MM.1S (cell line): ENCODE measurements at regions not wholly inside any gene's neighbourhood (a gene's known extent, or its start where the extent isn't known, plus 50 kb on each side); places are given as distances from the start of the nearest gene placed in this dataset.

Experiments used
- DNase-seq: peaks from one replicate; pipeline ENCODE4 v3.0.0-alpha.2; 2015
- H2AFZ ChIP-seq: fragments of 300-600 bp; sonication (generic); 2 replicates; pipeline ENCODE4 v1.6.0; 2016; ENCODE audit warnings: antibody characterized with exemption, low read length
- H3F3A ChIP-seq: fragments of 300-600 bp; sonication (generic); 2 replicates; pipeline ENCODE4 v1.6.1; 2016; ENCODE audit warnings: mild to moderate bottlenecking, antibody characterized with exemption, low read length, moderate library complexity, mixed read lengths; ENCODE audit not compliant: insufficient read depth
- H3K27ac ChIP-seq: fragments of 300-600 bp; sonication (generic); 2 replicates; pipeline ENCODE4 v1.5.1; 2016; ENCODE audit warnings: mild to moderate bottlenecking, low read length
- H3K27me3 ChIP-seq: fragments of 300-600 bp; sonication (generic); replicated peaks from 2 replicates; pipeline ENCODE4 v1.6.0; 2016; ENCODE audit warnings: low read length; ENCODE audit not compliant: insufficient read depth
- H3K36me3 ChIP-seq: fragments of 300-600 bp; sonication (generic); replicated peaks from 2 replicates; pipeline ENCODE4 v1.6.1; 2016; ENCODE audit warnings: mild to moderate bottlenecking, low read length, mixed read lengths; ENCODE audit not compliant: insufficient read depth
- H3K4me1 ChIP-seq: fragments of 300-600 bp; sonication (generic); 2 replicates; pipeline ENCODE4 v1.6.1; 2016; ENCODE audit warnings: low read length, mixed read lengths
- H3K4me2 ChIP-seq: fragments of 300-600 bp; sonication (generic); 2 replicates; pipeline ENCODE4 v1.6.0; 2016; ENCODE audit warnings: low read depth, low read length
- H3K4me3 ChIP-seq: fragments of 300-600 bp; sonication (generic); 2 replicates; pipeline ENCODE4 v1.5.1; 2016; ENCODE audit warnings: low read length, mixed read lengths
- H3K79me2 ChIP-seq: fragments of 300-600 bp; sonication (generic); 2 replicates; pipeline ENCODE4 v1.6.1; 2016; ENCODE audit warnings: mixed run types, low read length, mixed read lengths
- H3K9ac ChIP-seq: fragments of 300-600 bp; sonication (generic); 2 replicates; pipeline ENCODE4 v1.6.1; 2016; ENCODE audit warnings: low read length, mixed read lengths
- H3K9me2 ChIP-seq: fragments of 300-600 bp; sonication (generic); replicated peaks from 2 replicates; pipeline ENCODE4 v1.6.1; 2016; ENCODE audit warnings: mild to moderate bottlenecking, low read length, mixed read lengths; ENCODE audit not compliant: insufficient read depth
- H3K9me3 ChIP-seq: fragments of 300-600 bp; sonication (generic); replicated peaks from 2 replicates; pipeline ENCODE4 v1.6.1; 2016; ENCODE audit warnings: mild to moderate bottlenecking, low read length, mixed read lengths; ENCODE audit not compliant: insufficient read depth
- H4K20me1 ChIP-seq: fragments of 300-600 bp; sonication (generic); 2 replicates; pipeline ENCODE4 v1.6.1; 2016; ENCODE audit warnings: mild to moderate bottlenecking, low read length, moderate library complexity, mixed read lengths; ENCODE audit not compliant: insufficient read depth
- EZH2 ChIP-seq: fragments of 300-600 bp; sonication (generic); optimal IDR thresholded peaks from 2 replicates; pipeline ENCODE3; 2017; ENCODE audit warnings: low read depth, mild to moderate bottlenecking, antibody characterized with exemption, low read length, mixed read lengths
- EZH2phosphoT487 ChIP-seq: fragments of 300-600 bp; sonication (generic); IDR thresholded peaks from 2 replicates; pipeline ENCODE4 v1.6.1; 2018; ENCODE audit warnings: antibody characterized with exemption, low read length
- TF ChIP-seq, protein P1 (sequence below): fragments of 300-600 bp; sonication (generic); IDR thresholded peaks from 2 replicates; pipeline ENCODE4 v1.5.1; 2016; ENCODE audit warnings: antibody characterized with exemption, low read length, mixed read lengths

DNA sequence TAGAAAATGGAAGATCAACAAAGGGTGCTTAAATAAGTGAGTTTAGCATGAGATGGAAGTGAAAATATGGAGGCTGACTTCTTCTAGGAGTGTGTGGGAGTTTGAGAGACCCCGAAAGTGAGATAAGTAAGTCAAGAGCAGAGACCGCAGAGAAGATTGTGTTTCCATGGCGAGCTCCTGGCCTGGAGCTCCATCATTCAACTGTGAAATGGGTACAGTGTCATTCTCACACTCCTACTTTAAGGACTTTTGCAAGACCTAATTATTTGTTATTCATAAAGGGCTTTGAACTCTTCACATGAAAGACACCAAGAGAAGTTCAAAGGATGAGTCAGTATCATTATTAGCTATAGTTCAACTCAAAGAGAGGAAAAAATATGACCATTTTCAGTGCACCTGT, 134.2 kb upstream of the PIK3C3 start:
- Histone ChIP-seq H3K4me2 (no peak overlapping the region), H3K9me2 (no peaks in the 10 kb centered on the region), H3K36me3 (no peaks in the 10 kb centered on the region), H4K20me1 (no peaks in the 10 kb centered on the region), H3F3A (no peaks in the 10 kb centered on the region), H2AFZ (no peak overlapping the region), H3K79me2 (no peaks in the 10 kb centered on the region), H3K9ac (no peak overlapping the region), H3K27ac (no peak overlapping the region), H3K4me3 (no peak overlapping the region), H3K9me3 (no peaks in the 10 kb centered on the region), H3K27me3 (no peaks in the 10 kb centered on the region), H3K4me1 (no peaks in the 10 kb centered on the region)
- no peak for DNase-seq
- TF ChIP-seq EZH2 (no peak), EZH2phosphoT487 (no peak)
- TF ChIP-seq, protein P1, sequence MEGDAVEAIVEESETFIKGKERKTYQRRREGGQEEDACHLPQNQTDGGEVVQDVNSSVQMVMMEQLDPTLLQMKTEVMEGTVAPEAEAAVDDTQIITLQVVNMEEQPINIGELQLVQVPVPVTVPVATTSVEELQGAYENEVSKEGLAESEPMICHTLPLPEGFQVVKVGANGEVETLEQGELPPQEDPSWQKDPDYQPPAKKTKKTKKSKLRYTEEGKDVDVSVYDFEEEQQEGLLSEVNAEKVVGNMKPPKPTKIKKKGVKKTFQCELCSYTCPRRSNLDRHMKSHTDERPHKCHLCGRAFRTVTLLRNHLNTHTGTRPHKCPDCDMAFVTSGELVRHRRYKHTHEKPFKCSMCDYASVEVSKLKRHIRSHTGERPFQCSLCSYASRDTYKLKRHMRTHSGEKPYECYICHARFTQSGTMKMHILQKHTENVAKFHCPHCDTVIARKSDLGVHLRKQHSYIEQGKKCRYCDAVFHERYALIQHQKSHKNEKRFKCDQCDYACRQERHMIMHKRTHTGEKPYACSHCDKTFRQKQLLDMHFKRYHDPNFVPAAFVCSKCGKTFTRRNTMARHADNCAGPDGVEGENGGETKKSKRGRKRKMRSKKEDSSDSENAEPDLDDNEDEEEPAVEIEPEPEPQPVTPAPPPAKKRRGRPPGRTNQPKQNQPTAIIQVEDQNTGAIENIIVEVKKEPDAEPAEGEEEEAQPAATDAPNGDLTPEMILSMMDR, result no peak

DNA sequence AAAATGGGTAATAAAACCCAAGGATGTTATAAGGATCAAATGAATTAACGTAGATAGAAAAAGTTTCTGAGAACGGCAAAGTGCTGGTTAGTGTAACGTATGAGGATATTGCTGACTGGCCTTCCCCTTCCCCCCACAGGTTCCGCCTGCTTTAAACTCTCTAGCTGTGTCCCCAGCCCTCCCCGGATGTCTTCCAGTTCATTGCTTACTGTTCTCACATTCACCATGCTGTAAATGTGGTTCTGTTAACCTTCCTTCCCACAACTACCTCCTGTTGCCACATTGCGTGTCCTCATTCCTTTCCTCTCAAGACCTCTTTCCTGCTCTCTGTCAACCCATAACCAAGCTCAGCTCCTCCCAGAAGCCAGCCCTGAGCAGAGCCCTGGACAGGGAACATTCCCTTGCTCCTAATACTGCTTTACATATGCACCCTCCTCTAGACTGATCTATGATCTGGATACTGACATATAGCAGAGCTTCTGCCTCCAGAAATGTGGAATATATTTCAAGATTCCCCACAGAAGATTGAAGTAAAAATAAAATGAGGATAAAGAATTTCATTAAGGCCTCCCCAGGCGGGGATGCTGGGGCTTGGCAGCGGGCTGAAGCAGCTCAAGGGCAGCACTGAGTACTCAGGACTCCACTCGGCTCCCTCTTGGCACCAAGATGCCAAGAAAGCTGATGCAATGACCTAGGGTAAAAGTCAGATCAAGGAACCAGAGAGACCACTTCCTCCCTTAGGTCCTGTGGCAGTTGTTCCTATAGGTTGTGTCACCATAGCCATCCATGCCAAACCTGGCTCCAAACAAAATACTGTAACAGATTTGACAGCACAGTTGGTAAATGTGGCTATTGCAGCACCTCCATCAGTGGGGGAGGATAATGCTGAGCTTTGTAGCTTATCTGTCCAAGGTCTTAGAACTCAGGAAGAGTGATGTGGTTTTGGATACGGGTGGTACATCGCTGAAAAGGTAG, 136.4 kb upstream of the PIK3C3 start:
- Histone ChIP-seq H3K9ac (no peak overlapping the region), H3K4me1 (no peaks in the 10 kb centered on the region), H3K4me3 (no peak overlapping the region), H3K79me2 (no peaks in the 10 kb centered on the region), H3K9me3 (no peaks in the 10 kb centered on the region), H3K4me2 (no peak overlapping the region), H3K9me2 (no peaks in the 10 kb centered on the region), H3K36me3 (no peaks in the 10 kb centered on the region), H2AFZ (no peak overlapping the region), H3K27ac (no peak overlapping the region), H3K27me3 (no peaks in the 10 kb centered on the region), H4K20me1 (no peaks in the 10 kb centered on the region), H3F3A (no peaks in the 10 kb centered on the region)
- DNase-seq, result no peak
- TF ChIP-seq EZH2phosphoT487 (no peak), EZH2 (no peak)
- TF ChIP-seq, protein P1, result no peak

DNA sequence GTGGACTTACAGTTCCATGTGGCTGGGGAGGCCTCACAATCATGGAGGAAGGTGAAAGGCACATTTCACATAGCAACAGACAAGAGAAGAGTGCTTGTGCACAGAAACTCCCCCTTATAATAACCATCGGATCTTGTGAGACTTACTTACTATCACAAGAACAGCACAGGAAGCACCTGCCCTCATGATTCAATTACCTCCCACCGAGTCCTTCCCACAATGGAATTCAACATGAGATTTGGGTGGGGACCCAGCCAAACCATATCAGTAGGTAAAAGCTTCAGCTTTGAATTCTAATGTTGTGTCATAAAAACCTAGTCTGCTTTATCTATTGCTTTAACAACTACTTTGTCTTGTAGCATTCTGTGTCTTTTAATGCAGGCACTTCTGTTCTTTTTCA, 140.4 kb upstream of the PIK3C3 start:
- H3F3A ChIP-seq, result no peaks in the 10 kb centered on the region
- no peak overlapping the region for H3K9ac ChIP-seq
- H3K4me1 ChIP-seq, result no peaks in the 10 kb centered on the region
- no peaks in the 10 kb centered on the region for H3K36me3 ChIP-seq
- DNase-seq, result no peak
- no peak overlapping the region for H3K4me3 ChIP-seq
- no peaks in the 10 kb centered on the region for H3K9me3 ChIP-seq
- H4K20me1 ChIP-seq, result no peaks in the 10 kb centered on the region
- no peaks in the 10 kb centered on the region for H3K9me2 ChIP-seq
- no peak overlapping the region for H3K4me2 ChIP-seq
- H3K79me2 ChIP-seq, result no peaks in the 10 kb centered on the region
- TF ChIP-seq EZH2, result no peak
- TF ChIP-seq, protein P1, result no peak
- no peak for TF ChIP-seq EZH2phosphoT487
- H3K27ac ChIP-seq, result no peak overlapping the region
- no peak overlapping the region for H2AFZ ChIP-seq
- H3K27me3 ChIP-seq, result no peaks in the 10 kb centered on the region
